ENCODE measurements at regions not wholly inside any gene's neighbourhood (a gene's known extent, or its start where the extent isn't known, plus 50 kb on each side); places are given as distances from the start of the nearest gene placed in this dataset.

- no peak for DNase-seq
Measured at GRCh38 chr13:109521719-109522118, 264.7 kb downstream of the IRS2 start.

GRCh38 chr13:109517517-109517916 is 268.9 kb downstream of the IRS2 start:
- no peak for DNase-seq

- no peak for DNase-seq
Measured at GRCh38 chr13:109516186-109516585, 270.2 kb downstream of the IRS2 start.

- DNase-seq = no peak
Measured at GRCh38 chr13:109510013-109510412, 276.4 kb downstream of the IRS2 start.

GRCh38 chr13:109509154-109509900 is 277.1 kb downstream of the IRS2 start:
- DNase-seq = no peak

GRCh38 chr13:109500146-109500773 is 286.1 kb downstream of the IRS2 start:
- DNase-seq = peak in 7 of 51 donors; percentile 2 to 29 (median 6)

GRCh38 chr13:109497917-109498316 is 288.5 kb downstream of the IRS2 start:
- DNase-seq = no peak

GRCh38 chr13:109496216-109496615 is 290.2 kb downstream of the IRS2 start:
- DNase-seq = no peak

GRCh38 chr13:109494925-109495369 is 291.4 kb downstream of the IRS2 start:
- peak in 7 of 51 donors; percentile 6 to 55 (median 21) for DNase-seq

- DNase-seq = no peak
Measured at GRCh38 chr13:109485136-109485794, 301.1 kb downstream of the IRS2 start.

GRCh38 chr13:109483284-109483683 is 303.1 kb downstream of the IRS2 start:
- DNase-seq = peak in 21 of 51 donors; percentile 5 to 66 (median 19)

- DNase-seq = no peak
Measured at GRCh38 chr13:109481040-109481439, 305.3 kb downstream of the IRS2 start.

GRCh38 chr13:109480011-109480955 is 306.1 kb downstream of the IRS2 start:
- DNase-seq = no peak

GRCh38 chr13:109479534-109479933 is 306.8 kb downstream of the IRS2 start:
- DNase-seq = no peak

GRCh38 chr13:109476001-109476400 is 310.4 kb downstream of the IRS2 start:
- no peak for DNase-seq

- DNase-seq = no peak
Measured at GRCh38 chr13:109468123-109468522, 318.3 kb downstream of the IRS2 start.

- DNase-seq = no peak
Measured at GRCh38 chr13:109465148-109465547, 321.2 kb downstream of the IRS2 start.

- DNase-seq = peak in 1 of 51 donors; percentile 18
Measured at GRCh38 chr13:109454167-109454917, 332.0 kb downstream of the IRS2 start.

- no peak for DNase-seq
Measured at GRCh38 chr13:109451726-109452125, 334.7 kb downstream of the IRS2 start.

- no peak for DNase-seq
Measured at GRCh38 chr13:109448629-109449028, 337.8 kb downstream of the IRS2 start.

GRCh38 chr13:109447667-109448066 is 338.7 kb downstream of the IRS2 start:
- no peak for DNase-seq

Data from hypothalamus (tissue), 51 donors.